ENCODE measurements at regions not wholly inside any gene's neighbourhood (a gene's known extent, or its start where the extent isn't known, plus 50 kb on each side); places are given as distances from the start of the nearest gene placed in this dataset.

GRCh38 chr2:221818616-221819320, 246.7 kb upstream of the EPHA4 start:
- TF ChIP-seq CTCF (IDR thresholded peaks at IDR 0.05) = no peak
- Histone ChIP-seq H3K9me3 (no peaks in the 10 kb centered on the region), H3K4me1 (ENCODE audit: low read depth) (no peaks in the 10 kb centered on the region), H3K36me3 (ENCODE audit: low read depth) (no peaks in the 10 kb centered on the region), H3K4me3 (no peak overlapping the region)
- ATAC-seq (no peak), DNase-seq (no peak)
- intact Hi-C loops (cut with DNase I, micrococcal nuclease) = no loop called here

- intact Hi-C loops (cut with DNase I, micrococcal nuclease) = no loop called here
- DNase-seq (no peak), ATAC-seq (no peak)
- no peaks in the 10 kb centered on the region for H3K9me3 ChIP-seq
- no peaks in the 10 kb centered on the region for H3K4me1 ChIP-seq (ENCODE audit: low read depth)
- no peak for TF ChIP-seq CTCF (IDR thresholded peaks at IDR 0.05)
- no peaks in the 10 kb centered on the region for H3K36me3 ChIP-seq (ENCODE audit: low read depth)
- no peak overlapping the region for H3K4me3 ChIP-seq
Measured at GRCh38 chr2:221817878-221818277, 245.8 kb upstream of the EPHA4 start.

GRCh38 chr2:221817052-221817451, 244.9 kb upstream of the EPHA4 start:
- no peak for ATAC-seq

GRCh38 chr2:221816566-221816965, 244.5 kb upstream of the EPHA4 start:
- Histone ChIP-seq H3K4me1 (ENCODE audit: low read depth) (no peaks in the 10 kb centered on the region), H3K4me3 (no peak overlapping the region), H3K9me3 (no peaks in the 10 kb centered on the region), H3K36me3 (ENCODE audit: low read depth) (no peaks in the 10 kb centered on the region)
- no peak for TF ChIP-seq CTCF (IDR thresholded peaks at IDR 0.05)
- DNase-seq (no peak), ATAC-seq (no peak)
- intact Hi-C loops (cut with DNase I, micrococcal nuclease) = no loop called here

More at GRCh38 chr2:221817052-221817451, 244.9 kb upstream of the EPHA4 start:
- intact Hi-C loops (cut with DNase I, micrococcal nuclease) = no loop called here
- Histone ChIP-seq H3K4me1 (ENCODE audit: low read depth) (no peaks in the 10 kb centered on the region), H3K9me3 (no peaks in the 10 kb centered on the region), H3K4me3 (no peak overlapping the region), H3K36me3 (ENCODE audit: low read depth) (no peaks in the 10 kb centered on the region)
- DNase-seq = no peak
- TF ChIP-seq CTCF (IDR thresholded peaks at IDR 0.05) = no peak

- DNase-seq (no peak), ATAC-seq (no peak)
- intact Hi-C loops (cut with DNase I, micrococcal nuclease) = no loop called here
- Histone ChIP-seq H3K36me3 (ENCODE audit: low read depth) (no peaks in the 10 kb centered on the region), H3K4me3 (no peak overlapping the region), H3K9me3 (no peaks in the 10 kb centered on the region), H3K4me1 (ENCODE audit: low read depth) (no peaks in the 10 kb centered on the region)
- TF ChIP-seq CTCF (IDR thresholded peaks at IDR 0.05) = no peak
Measured at GRCh38 chr2:221810650-221811049, 238.5 kb upstream of the EPHA4 start.

- H3K4me3 ChIP-seq = no peak overlapping the region
- no peaks in the 10 kb centered on the region for H3K36me3 ChIP-seq (ENCODE audit: low read depth)
- H3K4me1 ChIP-seq (ENCODE audit: low read depth) = no peaks in the 10 kb centered on the region
- ATAC-seq (no peak), DNase-seq (no peak)
- no peaks in the 10 kb centered on the region for H3K9me3 ChIP-seq
- intact Hi-C loops (cut with DNase I, micrococcal nuclease) = no loop called here
- no peak for TF ChIP-seq CTCF (IDR thresholded peaks at IDR 0.05)
Measured at GRCh38 chr2:221810245-221810644, 238.1 kb upstream of the EPHA4 start.

Measured in mucosa of descending colon (tissue), 3 donors.